ENCODE measurements at regions not wholly inside any gene's neighbourhood (a gene's known extent, or its start where the extent isn't known, plus 50 kb on each side); places are given as distances from the start of the nearest gene placed in this dataset.

DNA sequence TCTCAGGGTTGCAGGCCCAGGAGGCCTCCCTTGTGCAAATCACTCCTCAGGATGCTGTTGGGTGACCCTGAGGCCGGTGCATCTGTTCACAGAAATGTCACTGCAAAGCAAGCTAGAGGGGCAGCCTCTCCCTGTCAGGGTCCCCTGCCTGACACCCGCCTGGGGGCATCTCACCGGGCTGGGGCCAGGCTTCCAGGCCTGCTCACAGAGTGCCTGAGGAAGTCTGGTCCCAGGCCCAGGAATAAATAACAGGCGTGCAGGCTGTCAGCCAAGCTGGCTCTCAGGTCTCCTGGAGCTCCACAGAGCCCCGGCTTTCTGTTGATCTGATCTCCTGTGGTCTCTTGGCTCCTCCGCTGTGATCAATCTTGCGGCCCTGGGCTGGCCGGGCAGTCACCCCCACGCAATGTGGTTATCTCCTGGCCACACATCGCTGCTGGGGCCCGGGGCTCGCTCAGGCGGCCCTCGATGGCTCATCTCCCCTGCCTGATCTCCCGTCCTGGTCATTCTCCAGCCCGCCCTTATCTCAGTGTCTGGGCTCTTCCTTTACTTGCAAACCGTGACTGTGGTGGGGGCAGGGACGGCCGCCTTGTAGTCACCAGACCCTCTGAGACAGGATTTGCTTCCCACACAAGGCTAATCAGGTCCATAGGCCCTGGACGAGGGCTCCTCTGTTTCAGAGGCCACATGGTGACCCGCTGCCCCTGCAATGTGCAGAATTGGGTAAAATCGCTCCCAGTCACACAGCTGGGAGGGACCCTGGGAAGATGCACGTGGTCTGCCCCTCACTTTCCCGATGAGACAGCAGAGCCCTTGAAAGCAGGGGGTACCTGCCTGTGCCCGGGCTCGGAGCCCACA, 231.2 kb upstream of the GSE1 start:
- H3K27me3 ChIP-seq (ENCODE audit: low read depth, low read length), result peaks cover 33% of the 10 kb centered on the region
- no peak overlapping the region for H3K4me3 ChIP-seq (ENCODE audit: low read length)
- H4K20me1 ChIP-seq (ENCODE audit: insufficient read depth, low read length), result no peaks in the 10 kb centered on the region
- H3K79me2 ChIP-seq (ENCODE audit: low read length), result no peaks in the 10 kb centered on the region
- TF ChIP-seq, protein P1, sequence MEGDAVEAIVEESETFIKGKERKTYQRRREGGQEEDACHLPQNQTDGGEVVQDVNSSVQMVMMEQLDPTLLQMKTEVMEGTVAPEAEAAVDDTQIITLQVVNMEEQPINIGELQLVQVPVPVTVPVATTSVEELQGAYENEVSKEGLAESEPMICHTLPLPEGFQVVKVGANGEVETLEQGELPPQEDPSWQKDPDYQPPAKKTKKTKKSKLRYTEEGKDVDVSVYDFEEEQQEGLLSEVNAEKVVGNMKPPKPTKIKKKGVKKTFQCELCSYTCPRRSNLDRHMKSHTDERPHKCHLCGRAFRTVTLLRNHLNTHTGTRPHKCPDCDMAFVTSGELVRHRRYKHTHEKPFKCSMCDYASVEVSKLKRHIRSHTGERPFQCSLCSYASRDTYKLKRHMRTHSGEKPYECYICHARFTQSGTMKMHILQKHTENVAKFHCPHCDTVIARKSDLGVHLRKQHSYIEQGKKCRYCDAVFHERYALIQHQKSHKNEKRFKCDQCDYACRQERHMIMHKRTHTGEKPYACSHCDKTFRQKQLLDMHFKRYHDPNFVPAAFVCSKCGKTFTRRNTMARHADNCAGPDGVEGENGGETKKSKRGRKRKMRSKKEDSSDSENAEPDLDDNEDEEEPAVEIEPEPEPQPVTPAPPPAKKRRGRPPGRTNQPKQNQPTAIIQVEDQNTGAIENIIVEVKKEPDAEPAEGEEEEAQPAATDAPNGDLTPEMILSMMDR (IDR thresholded peaks at IDR 0.05; ENCODE audit: low read depth, low read length), result no peak
- TF ChIP-seq EZH2phosphoT487 (IDR thresholded peaks at IDR 0.05; ENCODE audit: low read depth), result no peak
- no peaks in the 10 kb centered on the region for H3K4me1 ChIP-seq (ENCODE audit: low read length)
- H3K27ac ChIP-seq (ENCODE audit: low read length), result no peak overlapping the region
- H3K4me2 ChIP-seq (ENCODE audit: low read length), result no peak overlapping the region
- H3K9ac ChIP-seq (ENCODE audit: low read length), result no peak overlapping the region
- H3K9me3 ChIP-seq (ENCODE audit: insufficient read depth, low read length), result no peaks in the 10 kb centered on the region
- H2AFZ ChIP-seq (ENCODE audit: low read depth, low read length), result no peak overlapping the region
- H3K36me3 ChIP-seq (replicated peaks; ENCODE audit: low read depth, low read length), result no peaks in the 10 kb centered on the region

DNA sequence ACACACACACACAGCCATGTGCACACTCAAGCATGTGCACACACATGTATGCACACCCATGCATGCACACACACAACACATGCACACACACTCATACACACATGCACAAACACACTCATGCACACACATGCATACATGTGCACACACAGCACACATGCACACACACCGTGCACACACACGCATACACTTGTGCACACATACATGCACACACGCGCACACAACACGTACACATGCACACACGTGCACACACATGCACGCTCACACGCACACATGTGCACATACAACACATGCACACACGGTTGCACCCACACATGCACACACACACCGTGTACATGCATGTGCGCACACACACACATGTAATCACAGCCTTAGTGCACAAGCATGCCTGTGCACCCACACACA, 230.4 kb upstream of the GSE1 start:
- TF ChIP-seq, protein P1 (IDR thresholded peaks at IDR 0.05; ENCODE audit: low read depth, low read length), result no peak
- no peak for TF ChIP-seq EZH2phosphoT487 (IDR thresholded peaks at IDR 0.05; ENCODE audit: low read depth)
- H3K9ac ChIP-seq (ENCODE audit: low read length), result no peak overlapping the region
- no peak overlapping the region for H2AFZ ChIP-seq (ENCODE audit: low read depth, low read length)
- no peak overlapping the region for H3K27ac ChIP-seq (ENCODE audit: low read length)
- peaks cover 29% of the 10 kb centered on the region for H3K27me3 ChIP-seq (ENCODE audit: low read depth, low read length)
- no peak overlapping the region for H3K4me3 ChIP-seq (ENCODE audit: low read length)
- no peaks in the 10 kb centered on the region for H3K4me1 ChIP-seq (ENCODE audit: low read length)
- H3K36me3 ChIP-seq (replicated peaks; ENCODE audit: low read depth, low read length), result no peaks in the 10 kb centered on the region
- H4K20me1 ChIP-seq (ENCODE audit: insufficient read depth, low read length), result no peaks in the 10 kb centered on the region
- H3K9me3 ChIP-seq (ENCODE audit: insufficient read depth, low read length), result no peaks in the 10 kb centered on the region
- H3K79me2 ChIP-seq (ENCODE audit: low read length), result no peaks in the 10 kb centered on the region
- no peak overlapping the region for H3K4me2 ChIP-seq (ENCODE audit: low read length)

DNA sequence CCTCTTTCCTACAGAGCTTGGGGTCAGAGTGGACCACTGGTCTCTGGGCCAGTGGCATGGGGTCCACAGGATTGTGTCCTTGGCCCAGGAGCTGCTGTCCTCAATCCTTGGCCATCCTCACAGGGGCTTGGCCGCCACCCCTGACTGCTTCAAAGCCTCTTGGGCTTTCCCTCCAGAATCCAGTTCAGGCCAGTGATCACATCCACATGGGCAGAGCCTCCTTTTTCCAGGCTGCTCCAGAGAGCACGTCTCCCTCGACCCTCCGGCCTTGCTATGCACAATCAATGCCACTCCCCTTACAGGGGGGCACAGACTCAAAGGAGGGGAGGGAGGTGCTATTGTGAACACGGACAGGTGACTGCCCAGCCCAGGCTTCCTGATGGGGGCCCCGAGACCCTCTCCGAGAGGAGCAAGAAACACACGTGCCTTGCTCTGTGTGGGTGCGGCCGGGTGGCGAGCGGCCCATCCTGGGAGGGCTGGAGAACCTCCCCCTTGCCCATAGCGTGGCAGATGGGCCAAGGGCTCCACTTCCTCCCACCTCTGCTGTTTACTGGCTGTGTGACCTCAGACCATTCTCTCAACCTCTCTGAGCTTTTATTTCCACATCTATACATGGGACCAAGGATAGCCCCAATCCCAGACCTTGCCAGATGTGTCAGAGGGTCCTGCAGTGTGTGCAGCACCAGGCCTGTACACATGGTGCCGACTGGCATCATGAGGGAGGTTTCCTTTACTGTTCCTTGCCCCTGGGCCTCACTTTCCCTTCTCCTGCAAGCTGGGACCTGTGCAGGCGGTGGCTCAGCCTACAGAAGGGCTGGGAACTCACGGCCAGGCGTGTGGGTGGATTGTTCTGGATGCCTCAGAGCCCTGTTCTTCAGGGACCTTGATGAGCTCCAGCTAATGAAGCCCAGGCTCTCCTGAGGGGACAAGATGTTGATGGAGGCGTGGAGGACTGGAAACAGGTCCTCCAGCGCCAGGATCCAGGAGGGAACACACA, 229.0 kb upstream of the GSE1 start:
- Histone ChIP-seq H3K4me3 (ENCODE audit: low read length) (no peak overlapping the region), H3K27me3 (ENCODE audit: low read depth, low read length) (peaks cover 17% of the 10 kb centered on the region; the same call in 1 of the 2 replicates), H3K27ac (ENCODE audit: low read length) (no peak overlapping the region), H3K36me3 (replicated peaks; ENCODE audit: low read depth, low read length) (no peaks in the 10 kb centered on the region), H2AFZ (ENCODE audit: low read depth, low read length) (no peak overlapping the region), H3K4me1 (ENCODE audit: low read length) (no peaks in the 10 kb centered on the region), H3K9me3 (ENCODE audit: insufficient read depth, low read length) (no peaks in the 10 kb centered on the region), H3K9ac (ENCODE audit: low read length) (no peak overlapping the region), H4K20me1 (ENCODE audit: insufficient read depth, low read length) (no peaks in the 10 kb centered on the region), H3K4me2 (ENCODE audit: low read length) (no peak overlapping the region), H3K79me2 (ENCODE audit: low read length) (no peaks in the 10 kb centered on the region)
- TF ChIP-seq EZH2phosphoT487 (IDR thresholded peaks at IDR 0.05; ENCODE audit: low read depth), result no peak
- TF ChIP-seq, protein P1 (IDR thresholded peaks at IDR 0.05; ENCODE audit: low read depth, low read length), result no peak
